ENCODE measurements at regions not wholly inside any gene's neighbourhood (a gene's known extent, or its start where the extent isn't known, plus 50 kb on each side); places are given as distances from the start of the nearest gene placed in this dataset.

GRCh38 chr4:124396333-124396732 lies 316.2 kb downstream of the ANKRD50 start:
- no peak for DNase-seq

- DNase-seq = no peak
Measured at GRCh38 chr4:124401606-124402005, 310.9 kb downstream of the ANKRD50 start.

- no peak for DNase-seq
Measured at GRCh38 chr4:124409044-124409443, 303.5 kb downstream of the ANKRD50 start.

- DNase-seq = no peak
Measured at GRCh38 chr4:124414276-124415040, 298.1 kb downstream of the ANKRD50 start.

- DNase-seq = no peak
Measured at GRCh38 chr4:124415146-124415545, 297.4 kb downstream of the ANKRD50 start.

- DNase-seq = no peak
Measured at GRCh38 chr4:124417371-124417770, 295.2 kb downstream of the ANKRD50 start.

GRCh38 chr4:124420166-124420695 lies 292.3 kb downstream of the ANKRD50 start:
- no peak for DNase-seq

GRCh38 chr4:124423160-124423559 lies 289.4 kb downstream of the ANKRD50 start:
- DNase-seq = peak; percentile 46

- no peak for DNase-seq
Measured at GRCh38 chr4:124426279-124426678, 286.3 kb downstream of the ANKRD50 start.

- DNase-seq = no peak
Measured at GRCh38 chr4:124427095-124427767, 285.3 kb downstream of the ANKRD50 start.

- no peak for DNase-seq
Measured at GRCh38 chr4:124428648-124429047, 283.9 kb downstream of the ANKRD50 start.

GRCh38 chr4:124429746-124430250 lies 282.7 kb downstream of the ANKRD50 start:
- DNase-seq = no peak

- no peak for DNase-seq
Measured at GRCh38 chr4:124431653-124432192, 280.8 kb downstream of the ANKRD50 start.

GRCh38 chr4:124432500-124432899 lies 280.0 kb downstream of the ANKRD50 start:
- no peak for DNase-seq

- no peak for DNase-seq
Measured at GRCh38 chr4:124433044-124433443, 279.5 kb downstream of the ANKRD50 start.

GRCh38 chr4:124433500-124433899 lies 279.0 kb downstream of the ANKRD50 start:
- no peak for DNase-seq

GRCh38 chr4:124435274-124435950 lies 277.1 kb downstream of the ANKRD50 start:
- DNase-seq = no peak

- DNase-seq = peak; percentile 61
Measured at GRCh38 chr4:124437853-124438495, 274.6 kb downstream of the ANKRD50 start.

GRCh38 chr4:124445071-124445470 lies 267.5 kb downstream of the ANKRD50 start:
- no peak for DNase-seq

- no peak for DNase-seq
Measured at GRCh38 chr4:124449881-124450280, 262.7 kb downstream of the ANKRD50 start.

GRCh38 chr4:124450851-124451250 lies 261.7 kb downstream of the ANKRD50 start:
- DNase-seq = no peak

- no peak for DNase-seq
Measured at GRCh38 chr4:124454772-124455270, 257.7 kb downstream of the ANKRD50 start.
